Stimulated activated CD4-positive, alpha-beta T cell treated with anti-CD3 and anti-CD28 coated beads, Interleukin-1b, Interleukin-23, amount 100 ng/mL, for 1 hour (primary cell): ENCODE measurements at regions not wholly inside any gene's neighbourhood (a gene's known extent, or its start where the extent isn't known, plus 50 kb on each side); places are given as distances from the start of the nearest gene placed in this dataset.

Experiments
- DNase-seq, 2 donors: peaks; one replicate each; pipeline ENCODE4 v3.0.0-alpha.2; 2020; ENCODE audit warnings: low read depth in 2 of 2

DNA sequence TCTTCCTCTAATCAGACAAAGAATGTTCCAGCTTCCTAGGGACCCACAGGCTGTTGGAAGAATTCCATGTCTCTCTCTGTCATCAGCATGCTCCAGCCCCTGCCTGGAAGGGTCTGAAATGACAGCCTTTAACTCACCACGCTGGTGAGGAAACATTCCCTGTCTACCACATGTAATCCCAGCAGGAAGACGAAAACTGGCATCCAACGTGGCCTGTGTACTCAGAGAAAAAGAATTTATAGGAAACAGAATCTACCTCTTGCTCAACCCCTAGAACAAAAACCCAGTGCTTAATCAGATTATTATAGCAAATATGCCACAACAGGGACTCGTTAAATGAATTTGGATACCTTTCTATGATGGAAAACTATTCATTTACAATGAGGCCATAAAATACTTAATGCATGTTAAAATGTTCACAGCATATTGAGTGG lies 147.3 kb upstream of the FOXF1 start:
- DNase-seq: no peak

- no peak for DNase-seq
Measured at GRCh38 chr16:86363836-86364618, 146.3 kb upstream of the FOXF1 start.

DNA sequence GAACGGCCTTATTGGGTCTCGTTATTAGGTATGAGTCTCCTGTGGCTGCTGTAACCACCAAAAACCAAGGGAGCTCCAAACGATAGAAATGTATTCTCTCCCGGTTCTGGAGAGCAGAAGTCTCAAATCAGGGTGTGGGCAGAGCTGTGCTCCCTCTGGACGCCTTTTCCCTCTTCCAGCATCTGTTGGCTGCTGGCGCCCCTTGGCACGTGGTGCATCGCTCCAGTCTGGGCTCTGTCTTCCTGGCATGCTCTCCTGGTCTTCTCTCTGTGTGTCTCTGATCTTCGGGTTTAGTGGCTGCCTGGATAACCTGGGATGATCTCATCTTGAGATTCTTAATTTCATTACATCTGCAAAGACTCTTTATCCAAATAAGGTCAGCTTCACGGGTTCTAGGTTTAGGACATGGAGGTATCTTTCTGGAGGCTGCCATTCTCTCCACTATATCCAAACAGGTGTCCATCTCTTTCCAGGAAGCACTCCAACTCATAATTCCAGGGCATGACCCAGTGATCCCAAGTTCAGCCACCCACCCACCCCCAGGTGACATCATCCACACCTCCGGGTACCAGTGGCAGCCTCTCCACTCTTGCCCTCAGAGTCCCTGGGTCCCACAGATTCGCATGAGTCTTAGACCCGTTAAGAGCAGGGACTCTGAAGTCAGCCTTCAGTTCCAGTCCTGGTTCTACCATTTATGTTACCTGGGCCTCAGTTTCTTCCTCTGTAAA lies 145.5 kb upstream of the FOXF1 start:
- DNase-seq: no peak

DNA sequence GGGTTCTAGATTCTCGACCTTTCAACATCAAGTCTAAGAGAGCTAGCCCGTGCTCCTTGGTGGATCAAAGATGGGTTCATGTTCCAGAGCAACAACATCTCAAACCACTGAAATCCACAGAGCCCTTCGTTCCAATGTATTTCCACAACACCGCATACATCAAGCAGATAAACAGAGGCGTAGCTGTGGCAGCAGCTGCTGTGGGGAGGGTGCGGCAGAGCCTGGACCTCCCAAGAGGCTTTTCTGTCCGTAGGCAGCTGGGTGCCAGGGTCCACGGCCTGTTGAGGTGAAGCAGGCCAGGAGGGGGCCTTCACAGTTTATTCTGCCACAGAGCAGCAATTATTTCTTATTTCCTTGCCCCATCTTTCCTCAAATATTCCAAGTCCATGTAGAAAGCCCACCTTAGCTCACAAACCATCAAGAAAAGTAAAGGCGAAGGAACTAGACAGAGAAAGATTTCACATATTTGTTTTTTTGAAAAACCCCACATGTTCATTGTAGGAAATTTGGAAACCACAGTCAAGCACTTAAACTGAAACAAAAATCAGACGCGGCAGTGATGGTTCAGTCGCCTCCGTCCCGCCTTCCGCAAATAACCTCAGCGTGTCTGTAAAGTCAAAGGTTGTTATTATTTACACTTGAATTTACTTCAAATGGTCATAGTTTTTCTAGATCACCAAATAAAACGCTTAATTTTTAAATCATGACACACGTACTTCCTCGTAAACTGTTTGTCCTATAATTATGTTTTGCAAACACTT lies 144.6 kb upstream of the FOXF1 start:
- no peak for DNase-seq

DNA sequence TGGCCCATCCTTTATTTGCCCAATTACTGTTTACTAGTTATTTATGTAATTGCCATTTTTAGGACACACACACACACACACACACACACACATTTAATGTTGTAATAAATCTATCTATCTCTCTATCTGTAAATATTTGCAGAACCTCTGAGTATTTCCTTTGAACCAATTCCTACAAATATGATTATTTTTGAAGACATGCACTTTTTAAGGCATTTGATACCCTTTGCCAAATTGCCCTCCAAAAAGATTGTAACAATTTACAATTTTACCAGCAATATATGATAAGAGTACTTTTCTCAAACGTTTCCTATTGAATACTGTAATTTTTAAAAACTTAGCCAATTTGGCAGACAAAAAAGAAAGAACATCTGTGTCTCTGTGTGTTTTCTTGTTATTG lies 143.8 kb upstream of the FOXF1 start:
- no peak for DNase-seq

DNA sequence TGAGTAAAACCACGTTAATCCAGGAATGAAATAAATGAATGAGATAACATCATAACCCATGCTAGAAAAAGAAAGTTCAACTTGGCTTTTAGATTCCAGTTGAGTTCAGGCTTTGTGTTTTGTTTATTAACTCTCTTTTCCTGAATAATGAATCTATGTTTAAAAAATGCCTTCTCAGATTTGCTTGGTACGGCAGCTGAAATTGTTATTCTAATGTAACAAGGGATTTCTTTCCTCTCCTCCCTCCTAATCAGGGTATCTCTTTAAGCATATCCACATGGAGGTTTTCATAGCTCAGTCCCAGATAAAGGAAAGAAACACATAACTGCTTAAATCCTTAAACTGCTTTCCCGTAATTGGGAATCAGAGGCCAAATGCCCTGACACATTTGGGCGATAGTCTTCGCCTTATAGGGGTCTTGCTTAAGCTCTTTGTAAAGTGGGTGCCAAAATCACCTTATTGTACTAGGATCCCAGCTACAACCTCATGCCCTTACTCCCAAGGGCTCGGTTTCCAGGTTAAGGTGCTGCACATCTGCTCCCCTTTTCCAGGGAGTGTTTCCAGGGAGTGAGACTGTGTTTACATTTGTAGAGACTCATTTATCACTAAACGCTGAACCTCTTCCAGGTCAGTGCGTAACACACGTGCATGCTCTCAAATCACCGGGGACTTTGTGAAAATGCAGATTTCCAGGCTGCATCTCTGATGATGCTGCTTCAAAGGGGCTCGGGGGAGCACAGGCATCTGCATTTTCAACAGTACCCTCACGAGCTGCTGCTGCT lies 142.8 kb upstream of the FOXF1 start:
- DNase-seq: no peak

DNA sequence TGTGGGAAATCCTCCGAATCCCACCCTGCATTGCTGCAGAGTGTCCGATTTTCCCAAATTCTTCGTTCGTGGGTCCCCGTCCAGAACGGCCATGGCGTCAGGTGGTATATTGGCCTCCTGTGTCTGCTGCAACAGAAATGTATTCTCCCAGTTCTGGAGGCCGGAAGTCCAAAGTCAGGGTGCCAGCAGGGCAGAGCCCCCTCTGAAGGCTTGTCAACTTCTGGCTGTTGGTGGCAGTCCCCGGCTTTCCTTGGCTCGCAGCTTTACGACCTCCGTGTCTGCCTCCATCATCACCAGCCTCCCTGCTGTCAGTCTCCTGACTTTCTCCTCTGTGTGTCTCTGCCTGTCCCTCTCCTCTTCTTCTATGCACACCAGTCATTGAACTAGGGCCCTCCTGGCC lies 142.1 kb upstream of the FOXF1 start:
- DNase-seq: no peak

- no peak for DNase-seq
Measured at GRCh38 chr16:86370062-86370461, 140.3 kb upstream of the FOXF1 start.

- no peak for DNase-seq
Measured at GRCh38 chr16:86371083-86371803, 139.1 kb upstream of the FOXF1 start.

GRCh38 chr16:86372193-86372592 lies 138.1 kb upstream of the FOXF1 start:
- DNase-seq: no peak

GRCh38 chr16:86373276-86373901 lies 136.9 kb upstream of the FOXF1 start:
- DNase-seq: no peak

DNA sequence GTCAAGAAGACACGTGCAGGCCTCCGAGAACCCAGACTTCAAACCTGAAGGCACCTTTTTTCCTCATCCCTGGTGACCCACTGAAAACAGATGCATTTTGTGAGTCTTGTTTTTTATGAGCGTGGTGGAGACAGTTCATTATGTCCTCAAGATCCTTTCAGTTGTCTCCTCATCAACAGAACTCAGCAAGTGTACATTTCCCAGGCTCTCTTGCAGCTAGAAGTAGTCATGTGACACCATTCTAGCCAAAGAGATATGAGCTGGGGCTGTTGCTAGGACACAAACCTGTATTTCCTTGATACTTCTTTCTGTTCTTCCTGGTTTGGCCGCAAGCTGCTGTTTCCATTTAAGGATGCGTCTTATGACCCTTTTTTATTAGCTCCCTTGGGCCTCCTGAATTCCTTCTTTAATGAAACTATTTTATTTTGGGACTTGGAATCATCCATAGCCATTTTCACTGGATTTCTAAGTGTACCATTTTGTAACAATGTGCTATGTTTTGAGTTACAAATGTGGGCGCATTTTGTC lies 135.7 kb upstream of the FOXF1 start:
- DNase-seq: no peak

DNA sequence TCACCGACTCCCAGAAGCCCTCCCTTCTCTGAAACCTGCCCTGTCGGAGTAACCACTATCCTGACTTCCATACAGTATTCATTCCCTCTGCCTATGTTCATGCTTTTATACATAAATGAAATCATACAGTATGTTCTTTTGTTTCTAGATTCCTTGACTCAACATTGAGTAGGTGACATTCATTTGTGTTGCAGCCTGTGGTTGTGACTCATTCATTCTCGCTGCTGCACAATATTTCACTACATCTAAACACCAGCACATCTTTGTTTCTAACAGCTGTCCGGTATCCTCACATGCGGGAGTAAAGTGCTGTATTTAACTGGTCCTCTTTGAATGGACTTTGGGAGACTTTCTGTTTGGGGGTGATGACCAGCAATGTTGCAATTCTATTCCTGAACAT lies 135.0 kb upstream of the FOXF1 start:
- DNase-seq: no peak

GRCh38 chr16:86375851-86376250 lies 134.5 kb upstream of the FOXF1 start:
- no peak for DNase-seq

DNA sequence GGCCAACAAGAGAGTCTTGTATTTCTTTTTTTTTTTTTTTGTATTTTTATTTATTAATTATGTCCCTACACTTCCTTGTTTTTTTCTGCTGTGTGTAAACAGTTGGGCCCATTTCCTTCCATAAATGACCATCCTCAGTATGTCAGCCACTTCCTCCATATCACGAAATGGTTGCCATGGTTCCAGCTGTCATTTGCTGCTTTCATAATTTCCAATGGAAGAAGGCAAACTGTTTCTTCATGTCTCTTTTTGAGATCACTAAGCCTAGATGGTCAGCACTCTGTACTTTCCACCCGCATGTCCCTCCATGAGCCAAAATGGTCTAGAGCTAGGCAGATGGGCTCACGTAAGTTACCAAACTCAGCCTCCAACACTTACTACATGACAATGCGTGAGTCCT lies 133.5 kb upstream of the FOXF1 start:
- DNase-seq: no peak

DNA sequence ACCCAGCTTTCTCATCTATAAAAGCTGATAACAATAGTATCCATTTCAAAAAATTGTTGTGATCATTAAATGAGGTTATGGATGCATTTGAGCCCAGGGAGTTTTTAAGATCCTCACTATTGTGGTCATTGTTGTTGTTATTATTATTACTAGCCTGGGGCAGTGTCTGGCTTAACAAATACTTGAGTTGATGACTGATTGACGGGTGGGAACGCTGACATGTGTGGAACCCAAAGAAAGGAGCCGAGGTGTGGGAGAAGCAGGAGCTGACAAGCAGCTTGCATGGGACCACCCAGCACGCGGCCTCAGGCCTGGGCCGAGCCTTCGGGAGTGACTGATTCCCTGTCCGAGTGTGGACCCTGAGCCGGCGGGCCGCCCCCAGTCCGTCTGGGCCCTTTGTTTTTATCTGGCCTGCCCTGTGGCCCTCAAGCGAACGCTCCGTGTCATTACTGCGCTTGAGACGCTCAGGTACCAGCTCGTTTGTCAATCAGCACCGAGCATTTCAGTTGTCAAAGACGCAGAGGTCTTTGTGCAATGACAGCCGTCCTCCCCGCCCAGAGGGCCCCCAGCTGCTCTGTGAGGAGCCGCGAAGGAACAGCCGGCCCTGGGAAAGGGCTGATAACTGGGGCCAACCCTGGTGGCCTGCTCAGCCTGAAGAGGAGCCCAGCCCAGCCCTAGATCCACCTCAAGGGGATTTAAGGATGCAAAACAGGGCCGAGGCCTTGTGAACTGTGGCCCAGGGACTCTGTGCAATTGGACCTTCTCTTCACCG lies 132.9 kb upstream of the FOXF1 start:
- no peak for DNase-seq

DNA sequence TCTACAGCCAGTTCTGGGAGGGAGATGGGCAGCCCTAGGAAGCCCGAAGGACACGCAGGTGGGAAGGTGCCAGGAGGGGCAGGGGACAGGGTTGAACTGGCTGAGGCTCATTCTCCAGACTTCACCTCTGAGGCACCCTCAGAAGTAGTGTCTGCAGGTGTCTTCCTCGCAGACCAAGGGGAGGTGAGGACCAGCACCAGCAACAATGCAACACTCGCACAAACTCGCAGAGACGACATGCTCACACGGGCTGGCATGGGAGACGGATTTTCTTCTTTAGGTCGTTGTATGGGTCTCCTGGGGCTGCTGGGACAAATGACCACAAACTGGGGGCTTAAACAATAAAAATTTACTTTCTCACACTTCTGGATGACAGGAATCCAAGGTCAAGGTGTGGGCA lies 132.2 kb upstream of the FOXF1 start:
- DNase-seq: no peak

DNA sequence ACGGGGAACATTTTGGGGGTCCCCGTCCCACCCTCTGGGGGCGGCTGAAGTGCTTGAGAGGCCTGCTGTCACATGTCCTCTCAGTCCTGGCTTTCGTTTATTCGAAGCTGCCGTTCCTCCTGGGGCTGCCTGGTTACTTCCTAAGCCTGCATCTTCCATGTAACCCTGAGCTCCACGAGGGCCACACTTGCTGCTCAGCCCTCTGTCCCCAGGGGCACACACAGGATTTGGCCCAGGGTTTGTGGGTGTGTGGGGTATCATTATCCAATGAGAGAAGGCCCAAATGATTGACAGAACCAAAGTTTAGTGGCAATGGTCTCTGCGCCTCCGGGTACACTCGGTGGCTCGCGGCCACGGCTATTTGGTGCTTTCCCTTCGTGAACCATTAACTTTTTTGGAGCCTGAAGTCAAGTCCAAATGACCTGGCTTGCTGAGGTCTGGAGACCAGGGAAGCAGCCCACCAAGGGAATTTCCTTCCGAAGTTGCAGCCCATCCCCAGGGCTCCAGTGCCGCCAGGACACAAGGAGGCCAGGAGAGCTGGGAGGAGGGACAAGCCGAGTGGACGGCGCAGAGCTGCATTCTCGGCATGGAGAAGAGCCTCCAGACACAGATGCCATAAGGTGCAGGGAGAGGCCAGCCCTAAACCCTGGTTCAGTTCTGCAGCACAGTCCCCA lies 131.4 kb upstream of the FOXF1 start:
- no peak for DNase-seq

- DNase-seq: no peak
Measured at GRCh38 chr16:86379505-86379846, 130.9 kb upstream of the FOXF1 start.
